Caco-2 (cell line): ENCODE measurements at regions not wholly inside any gene's neighbourhood (a gene's known extent, or its start where the extent isn't known, plus 50 kb on each side); places are given as distances from the start of the nearest gene placed in this dataset.
"Not testable (repeated sequence)": the region's sequence is repeated elsewhere in the genome, so short reads cannot be mapped to it uniquely, and the experiment has no call there.

Experiments
- BruUV-seq: library from RNA; stranded (reverse); fragments of 400-500 nt; replicated peaks from 2 replicates; lab custom pipeline; 2021; lab: Mats Ljungman, UMichigan
- CTCF ChIA-PET: fragments of 300-600 bp; sonication (Branson Sonifier 250); formaldehyde crosslinking; loops from one replicate; lab custom pipeline; 2022; ENCODE audit warnings: antibody characterized with exemption; lab: Charles Lee
- POLR2A ChIA-PET: fragments of 300-600 bp; sonication (Branson Sonifier 250); formaldehyde crosslinking; loops from one replicate; lab custom pipeline; 2022; ENCODE audit warnings: antibody characterized with exemption; lab: Charles Lee
- DNase-seq, 2 experiments: peaks; one replicate each; pipeline versions ENCODE4 v3.0.0 to v3.0.0-alpha.2; 2020 to 2022
- H3K27me3 ChIP-seq: replicated peaks from 2 replicates; pipeline ENCODE4 v1.6.0; 2011; ENCODE audit warnings: low read length; ENCODE audit not compliant: control insufficient read depth, insufficient read depth
- H3K36me3 ChIP-seq: 2 replicates; pipeline ENCODE4 v1.5.1; 2011; ENCODE audit warnings: low read length; ENCODE audit not compliant: control insufficient read depth, insufficient read depth
- H3K4me1 ChIP-seq: fragments of 250-450 bp; sonication (Bioruptor Pico); 2 replicates; pipeline ENCODE4 v1.5.1; 2020; ENCODE audit warnings: mild to moderate bottlenecking
- H3K4me3 ChIP-seq: 2 replicates; pipeline ENCODE4 v1.5.1; 2011; ENCODE audit warnings: low read depth, mild to moderate bottlenecking, control low read depth, low read length
- H3K9me3 ChIP-seq: fragments of 250-450 bp; sonication (Bioruptor Pico); 2 replicates; pipeline ENCODE4 v1.5.1; 2020; ENCODE audit warnings: mild to moderate bottlenecking, moderate library complexity
- H3K27ac Mint-ChIP-seq: one replicate; pipeline ENCODE4 v1.8.0; 2022; ENCODE audit warnings: mixed read lengths; ENCODE audit not compliant: unreplicated experiment
- H3K27me3 Mint-ChIP-seq: one replicate; pipeline ENCODE4 v1.8.0; 2022; ENCODE audit warnings: mixed read lengths; ENCODE audit not compliant: insufficient read depth, unreplicated experiment
- H3K36me3 Mint-ChIP-seq: one replicate; pipeline ENCODE4 v1.8.0; 2022; ENCODE audit warnings: mild to moderate bottlenecking, mixed read lengths; ENCODE audit not compliant: insufficient read depth, unreplicated experiment
- H3K4me1 Mint-ChIP-seq: one replicate; pipeline ENCODE4 v1.8.0; 2022; ENCODE audit warnings: low read depth, mixed read lengths; ENCODE audit not compliant: unreplicated experiment
- H3K4me3 Mint-ChIP-seq: one replicate; pipeline ENCODE4 v1.8.0; 2022; ENCODE audit warnings: mild to moderate bottlenecking, moderate library complexity, mixed read lengths; ENCODE audit not compliant: unreplicated experiment
- H3K9me3 Mint-ChIP-seq: one replicate; pipeline ENCODE4 v1.8.0; 2022; ENCODE audit warnings: mixed read lengths; ENCODE audit not compliant: unreplicated experiment
- intact Hi-C: fragments of 100-400 bp; cut with micrococcal nuclease; formaldehyde crosslinking; loops from one replicate; pipeline ENCODE4 v1.10.0; 2022; ENCODE audit not compliant: unreplicated experiment

DNA sequence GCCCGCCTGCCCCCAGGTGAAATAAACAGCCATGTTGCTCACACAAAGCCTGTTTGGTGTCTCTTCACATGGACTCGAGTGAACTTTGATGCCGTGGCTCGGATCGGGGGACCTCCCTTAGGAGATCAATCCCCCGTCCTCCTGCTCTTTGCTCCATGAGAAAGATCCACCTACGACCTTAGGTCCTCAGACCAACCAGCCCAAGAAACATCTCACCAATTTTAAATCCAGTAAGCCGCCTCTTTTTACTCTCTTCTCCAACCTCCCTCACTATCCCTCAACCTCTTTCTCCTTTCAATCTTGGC lies 521.0 kb downstream of the IRS2 start:
- Mint-ChIP-seq H3K36me3 (peaks cover 63% of the 10 kb centered on the region), H3K4me1 (peaks cover 61% of the 10 kb centered on the region), H3K4me3 (peak overlapping the region; percentile 73), H3K27ac (peak overlapping the region; percentile 95)
- CTCF ChIA-PET = interaction anchor here (0.6 to 1.2 kb wide), 2 partner anchors 9 to 478 kb away, joined by 3 to 5 read pairs; no protein-coding TSS in a partner anchor
- not testable (repeated sequence) for DNase-seq, BruUV-seq, H3K9me3 Mint-ChIP-seq, H3K9me3 ChIP-seq, H3K27me3 Mint-ChIP-seq, H3K36me3 ChIP-seq, H3K27me3 ChIP-seq
- Histone ChIP-seq H3K4me3 (peak overlapping the region; percentile 64), H3K4me1 (peaks cover 22% of the 10 kb centered on the region)
- intact Hi-C loops = loop anchor here (2.0 kb wide), 2 partner anchors 45 to 121 kb away; no protein-coding TSS in a partner anchor
- POLR2A ChIA-PET = interaction anchor here (1.6 to 2.0 kb wide), 2 partner anchors 9 to 54 kb away, joined by 6 to 10 read pairs; no protein-coding TSS in a partner anchor

GRCh38 chr13:109264603-109265437 lies 521.6 kb downstream of the IRS2 start:
- not testable (repeated sequence) for H3K9me3 ChIP-seq, BruUV-seq, H3K9me3 Mint-ChIP-seq, H3K27me3 Mint-ChIP-seq, H3K36me3 ChIP-seq, H3K27me3 ChIP-seq
- peaks cover 26% of the 10 kb centered on the region for H3K4me1 ChIP-seq
- ChIA-PET POLR2A (interaction anchor here (0.6 to 2.0 kb wide), 6 partner anchors 9 to 66 kb away, joined by 3 to 10 read pairs (median 4); no protein-coding TSS in a partner anchor), CTCF (interaction anchor here (0.6 to 1.2 kb wide), 4 partner anchors 9 to 479 kb away, joined by 3 to 5 read pairs (median 3); no protein-coding TSS in a partner anchor)
- peak; percentile 91 to 94 for DNase-seq
- intact Hi-C loops = loop anchor here (1.0 to 5.0 kb wide), 4 partner anchors 9 to 327 kb away; no protein-coding TSS in a partner anchor
- Mint-ChIP-seq H3K4me3 (peak overlapping the region; percentile 73), H3K36me3 (peaks cover 57% of the 10 kb centered on the region), H3K27ac (peak overlapping the region; percentile 95), H3K4me1 (peaks cover 55% of the 10 kb centered on the region)
- peak overlapping the region; percentile 64 for H3K4me3 ChIP-seq

DNA sequence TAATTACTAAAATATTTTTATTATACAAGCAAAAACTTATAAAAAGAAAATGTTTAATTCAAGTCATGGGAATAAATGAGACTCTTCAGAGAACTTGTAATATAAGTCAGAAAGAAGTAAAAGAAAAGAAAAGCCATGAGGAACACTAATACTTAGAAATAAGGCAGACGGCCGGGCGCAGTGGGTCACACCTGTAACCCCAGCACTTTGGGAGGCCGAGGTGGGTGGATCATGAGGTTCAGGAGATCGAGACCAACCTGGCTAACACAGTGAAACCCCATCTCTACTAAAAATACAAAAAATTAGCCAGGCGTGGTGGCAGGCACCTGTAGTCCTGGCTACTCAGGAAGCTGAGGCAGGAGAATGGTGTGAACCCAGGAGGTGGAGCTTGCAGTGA lies 528.6 kb downstream of the IRS2 start:
- Mint-ChIP-seq H3K27ac (peak overlapping the region; percentile 94), H3K4me3 (peak overlapping the region; percentile 23), H3K36me3 (peaks cover 26% of the 10 kb centered on the region), H3K4me1 (peaks cover 38% of the 10 kb centered on the region), H3K9me3 (peaks cover 18% of the 10 kb centered on the region)
- BruUV-seq, H3K9me3 ChIP-seq, DNase-seq, H3K4me3 ChIP-seq, CTCF ChIA-PET, H3K27me3 Mint-ChIP-seq, H3K36me3 ChIP-seq, POLR2A ChIA-PET, H3K27me3 ChIP-seq: not testable (repeated sequence)
- peaks cover 67% of the 10 kb centered on the region for H3K4me1 ChIP-seq
- intact Hi-C loops = loop anchor here (1.0 kb wide), 2 partner anchors 14 to 46 kb away; no protein-coding TSS in a partner anchor
